ENCODE measurements at regions not wholly inside any gene's neighbourhood (a gene's known extent, or its start where the extent isn't known, plus 50 kb on each side); places are given as distances from the start of the nearest gene placed in this dataset.

DNA sequence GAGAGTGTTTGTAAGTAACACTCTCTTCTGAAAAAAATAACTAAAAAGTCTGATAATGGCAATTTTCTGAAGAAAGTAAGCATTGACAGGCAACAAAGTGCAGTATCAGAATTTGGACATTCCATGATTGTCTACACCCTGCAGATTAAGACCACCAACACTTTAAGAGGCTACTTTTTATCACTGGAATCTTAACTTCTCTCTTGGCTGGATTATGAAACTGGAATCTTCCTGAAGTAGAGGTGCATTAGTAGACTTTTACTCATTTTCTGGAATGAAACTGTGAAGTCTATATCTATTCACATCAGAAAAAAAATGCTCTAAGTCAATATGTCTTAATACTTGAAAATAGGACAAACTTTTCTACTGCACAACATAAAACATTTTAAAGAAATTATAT, 547.5 kb downstream of the COL12A1 start:
- TF ChIP-seq, protein P1, sequence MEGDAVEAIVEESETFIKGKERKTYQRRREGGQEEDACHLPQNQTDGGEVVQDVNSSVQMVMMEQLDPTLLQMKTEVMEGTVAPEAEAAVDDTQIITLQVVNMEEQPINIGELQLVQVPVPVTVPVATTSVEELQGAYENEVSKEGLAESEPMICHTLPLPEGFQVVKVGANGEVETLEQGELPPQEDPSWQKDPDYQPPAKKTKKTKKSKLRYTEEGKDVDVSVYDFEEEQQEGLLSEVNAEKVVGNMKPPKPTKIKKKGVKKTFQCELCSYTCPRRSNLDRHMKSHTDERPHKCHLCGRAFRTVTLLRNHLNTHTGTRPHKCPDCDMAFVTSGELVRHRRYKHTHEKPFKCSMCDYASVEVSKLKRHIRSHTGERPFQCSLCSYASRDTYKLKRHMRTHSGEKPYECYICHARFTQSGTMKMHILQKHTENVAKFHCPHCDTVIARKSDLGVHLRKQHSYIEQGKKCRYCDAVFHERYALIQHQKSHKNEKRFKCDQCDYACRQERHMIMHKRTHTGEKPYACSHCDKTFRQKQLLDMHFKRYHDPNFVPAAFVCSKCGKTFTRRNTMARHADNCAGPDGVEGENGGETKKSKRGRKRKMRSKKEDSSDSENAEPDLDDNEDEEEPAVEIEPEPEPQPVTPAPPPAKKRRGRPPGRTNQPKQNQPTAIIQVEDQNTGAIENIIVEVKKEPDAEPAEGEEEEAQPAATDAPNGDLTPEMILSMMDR (IDR thresholded peaks at IDR 0.05), result no peak
- no peak for TF ChIP-seq POLR2A (IDR thresholded peaks at IDR 0.05)

All from stomach (tissue), 4 donors.